Activated CD8-positive, alpha-beta memory T cell treated with anti-CD3 and anti-CD28 coated beads for 48 hours (primary cell): ENCODE measurements at regions not wholly inside any gene's neighbourhood (a gene's known extent, or its start where the extent isn't known, plus 50 kb on each side); places are given as distances from the start of the nearest gene placed in this dataset.
"Not testable (repeated sequence)": the region's sequence is repeated elsewhere in the genome, so short reads cannot be mapped to it uniquely, and the experiment has no call there.

Experiments
- DNase-seq, 3 experiments: peaks; one replicate each; pipeline ENCODE4 v3.0.0-alpha.2; 2020; ENCODE audit warnings: low read depth in 2 of 3, low spot score in 2 of 3

DNA sequence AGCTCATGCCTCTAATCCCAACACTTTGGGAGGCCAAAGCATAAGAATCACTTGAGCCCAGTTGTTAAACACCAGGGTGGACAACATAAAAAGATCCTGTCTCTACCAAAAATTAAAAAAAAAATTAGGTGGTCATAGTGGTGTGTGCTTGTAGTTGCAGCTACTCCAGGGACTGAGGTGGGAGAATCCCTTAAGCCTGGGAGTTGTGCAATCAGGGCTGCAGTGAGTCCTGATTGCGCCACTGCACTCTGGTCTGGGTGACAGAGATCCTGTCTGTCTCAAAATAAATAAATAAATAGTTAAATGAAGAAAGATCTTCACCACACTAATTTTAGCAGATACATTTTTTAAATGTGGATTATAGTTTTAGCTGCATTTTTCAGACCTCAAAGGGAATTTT, 433.2 kb downstream of the MAT2B start:
- DNase-seq, result no peak

DNA sequence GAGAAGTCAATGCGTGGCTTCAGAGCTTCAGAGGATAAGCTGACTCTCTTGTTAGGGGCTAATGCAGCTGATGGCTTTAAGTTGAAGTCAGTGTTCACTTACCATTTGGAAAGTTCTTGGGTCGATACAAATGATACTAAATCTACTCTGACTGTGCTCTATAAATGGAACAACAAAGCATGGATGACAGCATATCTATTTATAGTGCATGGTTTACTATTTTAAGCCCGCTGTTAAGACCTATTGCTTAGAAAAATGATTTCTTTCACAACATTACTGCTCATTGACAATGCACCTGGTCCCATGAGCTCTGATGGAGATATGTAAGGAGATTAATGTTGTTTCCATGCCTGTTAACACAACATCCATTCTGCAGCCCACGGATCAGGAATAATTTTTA, 435.7 kb downstream of the MAT2B start:
- DNase-seq, result no peak

DNA sequence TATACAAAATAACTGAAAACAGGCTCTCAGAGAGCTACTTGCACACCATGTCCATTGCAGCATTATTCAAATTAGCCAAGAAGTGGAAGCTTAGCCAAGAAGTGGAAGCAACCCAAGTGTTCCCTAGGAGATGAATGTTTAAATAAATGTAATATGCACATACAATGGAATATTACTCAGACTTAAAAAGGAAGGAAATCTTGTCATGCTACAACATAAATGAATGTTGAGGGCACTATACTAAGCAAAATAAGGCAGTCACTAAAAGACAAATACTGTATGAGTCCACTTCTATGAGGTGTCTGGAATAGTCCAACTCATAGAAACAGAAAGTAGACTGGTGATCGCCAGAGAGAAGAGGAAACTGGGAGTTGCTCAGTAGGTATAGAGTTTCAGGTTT, 438.1 kb downstream of the MAT2B start:
- DNase-seq, result no peak

DNA sequence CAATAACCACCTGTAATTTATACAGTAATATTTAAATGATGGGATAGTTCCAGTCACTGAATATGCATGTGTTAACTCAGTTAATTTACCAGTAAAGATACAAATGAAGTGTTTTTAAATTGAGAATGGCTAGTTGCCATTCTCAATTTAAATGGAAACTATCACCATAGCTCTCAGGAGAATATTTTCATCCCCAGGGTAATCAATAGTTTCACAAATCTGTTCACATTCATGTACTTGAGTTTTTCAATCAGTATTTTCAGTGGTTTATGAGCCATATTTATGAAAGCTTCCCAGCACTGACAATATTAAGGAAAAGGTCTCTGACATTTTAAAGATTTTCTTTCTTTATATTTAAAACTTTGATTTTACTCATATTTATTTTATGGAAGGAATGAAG, 439.3 kb downstream of the MAT2B start:
- no peak for DNase-seq

DNA sequence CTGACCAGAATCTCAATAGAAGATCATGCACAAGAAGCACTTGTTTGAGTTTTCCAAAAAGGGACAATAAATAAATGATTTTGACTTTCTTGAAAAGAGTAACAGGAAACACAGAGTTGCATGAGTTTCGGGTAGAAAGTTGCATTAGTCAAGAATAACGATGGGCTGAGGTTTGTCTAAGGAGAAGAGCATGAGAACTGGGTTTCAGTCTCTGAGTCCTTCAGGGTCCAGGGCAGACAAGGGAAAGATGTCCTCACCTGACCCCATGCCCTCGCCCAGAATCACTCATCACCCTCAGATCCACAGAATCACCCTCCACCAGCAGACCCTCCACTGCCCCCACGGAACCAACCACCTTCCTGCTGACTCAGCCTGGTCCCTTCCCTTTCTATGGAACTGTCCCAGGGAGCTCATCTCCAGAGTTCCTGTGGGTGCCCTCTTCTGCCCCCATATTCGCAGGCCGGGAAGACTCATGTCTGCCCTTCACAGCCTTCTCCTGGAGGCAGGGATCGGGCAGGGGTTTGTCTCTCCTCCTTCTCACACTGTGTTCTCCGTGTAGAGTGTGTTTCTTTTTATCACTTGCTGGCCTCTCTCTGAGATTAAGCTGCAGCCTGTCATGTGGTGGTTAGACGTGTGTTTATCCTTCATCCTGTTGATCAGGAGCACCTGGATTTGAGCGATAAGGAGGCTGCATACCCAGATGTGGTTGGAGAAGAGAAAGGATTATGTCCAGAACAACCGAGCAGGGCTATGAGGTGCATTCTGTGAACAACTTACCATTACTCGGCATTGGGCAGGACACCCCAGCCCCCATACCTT, 442.6 kb downstream of the MAT2B start:
- DNase-seq, result no peak

DNA sequence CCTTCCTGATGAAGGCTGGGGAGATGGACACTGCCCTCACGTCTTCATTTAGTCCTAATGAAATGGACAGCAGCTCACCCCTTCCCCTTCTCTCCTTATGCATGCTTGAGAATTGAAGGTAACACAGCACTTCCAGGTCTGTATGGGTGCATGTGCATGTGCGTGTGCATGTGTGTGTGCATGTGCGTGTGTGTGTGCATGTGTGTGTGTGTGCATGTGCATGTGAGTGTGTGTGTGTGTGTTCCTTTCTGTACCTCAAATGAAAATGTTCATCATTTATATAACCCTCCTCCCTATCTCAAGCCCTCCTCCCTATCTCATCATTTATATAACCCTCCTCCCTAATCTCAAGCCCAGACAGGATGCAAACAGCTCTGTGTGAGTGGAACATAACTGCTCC, 444.8 kb downstream of the MAT2B start:
- no peak for DNase-seq

DNA sequence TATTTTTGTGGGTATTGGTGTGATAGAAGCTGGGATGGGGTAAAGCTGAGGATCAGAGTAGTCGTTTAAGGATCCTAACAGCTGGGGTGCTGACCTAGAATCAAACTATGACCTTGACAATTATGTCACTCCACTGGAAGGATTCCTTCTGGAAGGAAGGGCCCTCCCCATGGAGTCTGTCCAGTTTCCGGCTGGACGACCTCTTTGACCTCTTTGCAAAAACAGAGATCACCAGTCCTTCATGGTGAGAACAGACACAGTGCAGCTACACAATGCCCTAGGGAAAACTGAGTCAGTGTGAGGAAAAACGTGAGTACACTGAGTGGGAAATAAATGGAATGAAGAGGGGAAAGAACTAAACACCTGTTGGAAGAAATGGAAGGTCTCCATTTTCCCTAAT, 445.6 kb downstream of the MAT2B start:
- no peak for DNase-seq

DNA sequence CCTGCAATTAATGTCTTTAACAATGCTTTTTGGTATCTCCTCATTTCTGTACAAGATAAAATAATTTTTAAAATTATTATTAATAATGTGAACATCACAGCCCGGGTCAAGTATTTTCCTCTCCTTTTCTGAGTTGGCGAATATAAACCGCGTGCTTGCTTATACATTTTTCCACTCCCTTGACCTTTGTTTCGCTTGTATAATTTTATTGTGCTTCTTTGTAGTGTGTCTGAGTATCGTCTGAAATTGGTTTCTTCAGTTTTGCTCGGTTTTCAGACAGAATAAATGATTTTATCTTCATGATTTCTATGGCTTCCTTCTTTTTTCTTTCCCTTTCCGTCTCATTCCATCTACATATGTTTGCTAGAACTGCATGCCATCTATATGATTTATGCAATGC, 448.5 kb downstream of the MAT2B start:
- no peak for DNase-seq

DNA sequence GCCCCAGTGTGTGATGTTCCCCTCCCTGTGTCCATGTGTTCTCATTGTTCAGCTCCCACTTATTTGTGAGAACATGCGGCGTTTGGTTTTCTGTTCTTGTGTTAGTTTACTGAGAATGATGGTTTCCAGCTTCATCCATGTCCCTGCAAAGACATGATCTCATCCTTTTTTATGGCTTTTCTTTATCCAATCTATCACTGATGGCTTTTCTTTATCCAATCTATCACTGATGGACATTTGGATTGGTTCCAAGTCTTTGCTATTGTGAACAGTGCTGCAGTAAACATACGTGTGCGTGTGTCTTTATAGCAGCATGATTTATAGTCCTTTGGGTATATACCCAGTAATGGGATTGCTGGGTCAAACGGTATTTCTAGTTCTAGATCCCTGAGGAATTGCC, 455.8 kb downstream of the MAT2B start:
- not testable (repeated sequence) for DNase-seq

DNA sequence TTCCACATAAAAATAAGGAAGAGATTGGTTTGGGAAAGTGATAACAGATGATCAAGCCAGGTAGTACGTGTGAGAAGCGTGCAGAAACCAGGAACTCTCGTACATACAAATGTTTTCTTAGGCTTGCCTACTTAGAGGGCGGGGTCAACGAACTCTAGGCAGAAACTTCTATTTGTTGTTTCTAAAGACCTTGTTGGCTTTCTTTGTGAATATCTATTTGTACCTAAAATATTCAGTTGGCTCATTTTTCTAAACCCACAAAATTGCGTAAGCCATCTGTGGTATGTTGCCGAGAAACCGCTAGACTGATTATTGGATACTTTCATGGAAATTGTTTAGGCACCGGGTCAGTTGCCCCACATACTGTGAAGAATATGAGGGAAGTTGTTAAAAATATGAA, 458.5 kb downstream of the MAT2B start:
- DNase-seq, result no peak

DNA sequence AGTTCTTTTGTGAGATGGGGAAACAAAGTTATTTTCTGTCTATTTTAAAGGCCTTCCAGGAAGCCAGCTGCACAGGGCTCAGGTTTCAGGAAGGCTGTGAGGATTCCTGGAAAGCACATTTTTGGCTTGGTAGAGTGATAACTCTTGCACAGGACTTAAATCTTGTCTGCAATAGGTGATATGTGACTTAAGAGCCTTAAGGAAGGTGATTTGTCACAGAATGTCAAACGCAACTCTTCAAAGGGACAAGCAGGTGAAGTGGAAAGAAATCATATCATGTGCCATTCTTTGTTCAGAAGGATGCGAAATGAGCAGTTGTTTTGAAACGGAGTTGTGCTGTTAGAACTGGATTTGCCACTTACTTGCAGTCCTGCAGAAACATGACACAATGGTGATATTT, 459.3 kb downstream of the MAT2B start:
- no peak for DNase-seq

DNA sequence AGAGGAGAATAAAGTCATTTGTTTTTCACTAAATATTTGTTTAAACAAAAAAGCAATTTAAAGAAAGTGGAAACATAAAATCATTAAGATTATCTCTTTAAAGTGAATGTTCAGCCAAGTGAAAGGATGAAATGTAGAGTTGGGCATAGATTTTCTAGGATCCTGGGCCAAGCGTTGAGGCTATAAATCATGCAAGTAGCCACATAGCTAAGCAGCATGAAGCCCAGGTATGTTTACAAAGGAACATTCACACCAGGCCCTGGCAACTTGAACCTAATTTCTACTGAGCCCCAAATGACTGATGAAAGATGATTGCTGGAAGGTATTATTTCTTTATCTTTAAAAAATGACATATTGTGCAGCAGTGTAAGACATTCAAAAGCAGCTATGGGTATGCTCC, 461.8 kb downstream of the MAT2B start:
- DNase-seq, result no peak

DNA sequence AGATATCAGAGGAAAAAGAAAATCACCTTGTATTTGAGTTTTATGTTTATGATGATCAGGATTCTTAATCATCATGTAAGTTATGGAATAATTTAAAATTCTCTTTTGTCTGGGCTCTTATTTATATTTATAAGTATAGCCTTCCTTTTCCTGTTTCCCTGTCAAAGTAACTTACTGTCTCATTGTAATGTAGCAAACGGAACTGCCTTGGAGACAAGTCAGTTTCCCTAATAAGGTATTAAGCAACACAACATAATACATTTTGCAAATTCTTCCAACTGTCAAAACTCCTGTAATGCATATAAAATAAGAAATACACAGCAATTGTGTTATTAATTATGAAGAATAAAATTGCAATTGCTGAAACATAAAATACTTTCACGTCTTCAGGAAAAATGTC, 463.2 kb downstream of the MAT2B start:
- DNase-seq, result no peak

DNA sequence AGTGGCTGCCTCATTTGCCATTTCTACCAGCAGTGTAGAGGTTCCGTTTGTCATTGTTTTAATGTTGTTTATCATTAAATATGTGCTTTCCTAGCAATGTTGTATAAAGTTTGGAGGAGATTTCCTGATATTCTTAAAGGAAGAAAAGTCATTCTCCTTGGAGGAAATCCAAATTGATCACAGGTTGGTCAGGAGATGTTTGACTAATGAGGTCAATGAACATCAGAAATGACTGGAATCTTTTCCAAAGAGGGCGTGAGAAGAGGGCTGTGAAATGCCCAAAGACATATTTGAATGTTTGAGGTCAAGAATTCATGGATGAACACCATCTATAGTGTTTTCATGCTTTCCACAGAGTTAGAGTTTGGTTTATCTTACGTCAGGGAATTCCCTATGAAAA, 471.3 kb downstream of the MAT2B start:
- no peak for DNase-seq

DNA sequence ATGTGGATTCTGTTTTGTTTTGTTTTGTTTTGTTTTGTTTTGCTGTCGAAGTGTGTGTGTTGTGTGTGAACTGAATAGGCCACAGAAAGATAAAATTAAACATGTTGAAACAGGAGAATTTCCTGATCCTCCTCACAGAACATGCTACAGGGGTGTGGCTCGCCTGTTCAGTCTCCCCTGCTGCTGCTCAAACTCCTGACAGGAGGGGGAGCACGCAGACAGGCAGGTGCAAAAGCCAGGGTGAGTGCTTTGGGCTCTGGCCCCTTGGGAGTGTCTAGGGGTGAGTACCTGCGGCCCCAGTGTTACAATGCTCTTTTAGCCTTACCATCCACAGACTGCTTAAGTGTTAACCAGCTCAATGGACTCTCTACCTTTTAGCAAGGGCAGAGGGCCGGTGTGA, 473.5 kb downstream of the MAT2B start:
- DNase-seq, result no peak

DNA sequence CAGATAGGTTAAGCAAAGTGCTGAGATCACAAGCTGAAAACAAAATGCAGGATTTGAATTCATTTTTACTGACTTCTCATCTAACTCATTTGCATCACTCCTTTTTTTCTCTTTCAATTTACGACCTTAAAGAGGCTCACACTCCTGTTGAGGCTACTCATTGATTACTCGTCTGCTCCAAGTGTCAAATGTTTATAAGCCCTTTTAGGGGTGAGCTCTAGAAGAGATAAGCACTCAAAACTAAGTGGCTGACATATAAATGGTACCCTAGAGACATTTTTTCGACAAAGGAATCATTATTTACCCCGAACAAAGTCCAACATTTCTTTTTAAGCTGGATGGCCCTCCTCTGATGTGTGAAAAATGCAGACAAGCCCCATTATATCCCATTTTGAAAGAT, 483.1 kb downstream of the MAT2B start:
- DNase-seq, result no peak

DNA sequence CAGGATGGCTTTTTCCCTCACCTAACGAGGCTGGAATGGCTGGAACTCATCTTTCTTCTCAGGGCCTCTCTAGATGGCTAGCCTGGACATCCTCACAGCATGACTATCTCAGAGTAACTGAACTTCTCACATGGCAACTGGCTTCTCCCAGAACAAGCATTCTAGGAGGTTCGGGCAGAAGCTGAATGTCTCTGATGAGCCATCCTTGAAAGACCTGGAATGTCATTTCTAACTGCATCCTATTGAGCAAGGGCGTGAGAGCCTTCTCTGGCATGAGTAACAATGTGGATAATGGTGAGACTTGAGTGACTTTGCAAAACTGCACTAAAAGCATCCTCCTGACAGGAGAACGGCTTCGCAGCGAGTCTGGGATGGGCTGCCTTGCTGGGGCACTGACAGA, 487.7 kb downstream of the MAT2B start:
- DNase-seq, result no peak

DNA sequence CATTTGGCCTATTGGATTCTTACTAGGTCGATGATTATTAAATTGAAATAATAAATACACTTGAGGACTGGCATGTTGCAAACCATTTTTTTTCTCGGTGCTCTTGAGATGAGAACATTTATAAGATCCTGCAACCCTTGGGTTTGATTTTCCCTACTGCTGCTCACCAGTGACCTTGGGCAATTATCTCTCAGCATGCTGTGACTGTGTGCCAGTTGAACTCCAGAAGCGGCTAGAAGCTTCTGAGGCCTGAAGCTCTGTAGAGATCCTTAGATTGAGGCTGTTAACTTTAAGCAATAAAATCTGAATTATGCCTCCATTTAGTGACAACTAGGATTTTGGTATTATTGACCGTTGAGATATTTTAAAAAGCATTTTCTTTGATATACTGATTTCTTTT, 489.8 kb downstream of the MAT2B start:
- no peak for DNase-seq

DNA sequence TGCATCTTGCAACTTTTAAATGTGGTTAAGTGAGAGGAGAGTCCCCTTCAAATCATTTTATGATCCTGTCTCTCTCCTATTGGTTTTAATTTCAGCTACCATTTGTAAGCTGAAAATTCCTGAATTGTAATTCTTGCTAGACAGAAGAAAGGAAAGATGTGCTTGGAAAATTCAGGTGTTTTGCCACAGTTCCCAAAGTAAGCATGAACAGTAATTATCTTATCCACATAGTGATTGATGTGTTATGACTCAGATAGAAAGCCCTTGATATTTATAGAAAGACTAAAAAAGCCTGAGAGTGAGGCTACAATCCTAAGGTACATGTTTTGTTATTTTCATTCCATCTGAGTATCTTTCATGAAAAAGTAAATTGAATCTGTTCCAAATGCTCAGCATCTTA, 492.5 kb downstream of the MAT2B start:
- no peak for DNase-seq

DNA sequence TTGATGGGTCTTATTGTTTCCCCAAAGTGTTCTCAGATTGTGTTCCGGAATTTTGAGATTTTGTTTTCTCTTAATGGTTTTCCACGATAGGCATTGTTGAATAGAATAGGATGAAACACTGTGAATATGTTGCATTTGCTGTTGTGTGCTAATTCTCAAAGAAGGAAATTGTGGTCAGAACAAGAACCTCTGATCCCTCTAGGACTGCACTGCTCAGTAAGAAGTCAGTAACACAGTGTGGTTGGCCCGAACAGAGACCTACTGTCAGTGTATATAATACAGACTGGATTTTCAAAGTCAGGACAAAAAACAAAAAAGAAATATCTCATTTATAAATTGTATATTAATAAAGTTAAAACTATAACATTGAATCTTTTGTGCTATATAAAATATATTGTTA, 494.8 kb downstream of the MAT2B start:
- DNase-seq, result no peak

DNA sequence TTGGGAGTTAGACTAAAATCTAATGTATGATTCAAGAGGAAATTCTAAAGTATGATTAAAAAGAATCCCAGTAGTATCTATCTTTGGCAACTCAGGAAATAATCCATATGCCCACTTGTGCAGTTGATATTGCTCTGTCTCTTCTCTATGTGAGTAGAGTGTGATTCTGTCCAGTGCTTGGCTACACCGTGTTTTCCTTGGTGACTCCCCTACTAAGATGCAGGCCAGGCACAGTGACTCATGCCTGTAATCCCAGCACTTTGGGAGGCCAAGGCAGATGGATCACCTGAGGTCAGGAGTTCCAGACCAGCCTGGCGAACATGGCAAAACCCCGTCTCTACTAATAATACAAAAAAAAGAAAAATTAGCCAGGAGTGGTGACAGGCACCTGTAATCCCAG, 495.4 kb downstream of the MAT2B start:
- no peak for DNase-seq

DNA sequence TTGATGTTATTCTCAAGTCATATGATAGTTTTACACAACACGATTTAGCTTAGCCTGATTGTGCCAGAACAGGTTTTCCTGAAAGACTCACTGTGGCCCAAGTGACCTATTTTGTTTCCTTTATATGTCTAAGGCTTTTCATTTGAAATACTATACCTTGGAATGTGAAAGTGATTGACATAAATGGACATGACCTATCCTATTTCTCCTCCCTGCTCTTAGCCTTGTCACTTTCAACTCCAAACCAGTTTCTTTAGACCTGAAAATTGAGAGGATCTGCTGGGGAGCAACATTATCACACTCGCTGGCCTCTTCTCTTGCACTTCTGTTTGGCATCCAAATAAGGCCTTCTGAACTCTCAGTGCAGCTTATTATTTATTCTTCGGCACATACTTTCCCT, 496.8 kb downstream of the MAT2B start:
- DNase-seq, result no peak

DNA sequence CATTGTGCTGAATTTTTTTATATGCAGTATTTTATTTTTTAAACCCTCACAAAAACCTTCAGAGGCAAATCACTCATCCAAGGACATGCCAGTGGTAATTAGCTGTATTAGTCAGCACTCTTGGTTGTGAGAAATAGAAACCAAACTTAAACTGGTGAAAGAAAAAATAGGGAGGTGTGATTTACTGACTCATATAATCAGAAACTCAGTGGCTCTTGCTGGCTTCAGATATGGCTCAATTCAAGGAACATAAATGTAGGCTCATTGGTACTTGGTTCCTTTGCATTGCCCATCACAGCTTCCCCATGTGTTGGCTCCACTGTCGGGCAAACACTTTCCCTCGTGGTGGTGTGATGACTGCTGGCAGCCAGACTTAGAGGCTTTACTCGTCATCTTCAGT, 497.2 kb downstream of the MAT2B start:
- DNase-seq, result no peak

DNA sequence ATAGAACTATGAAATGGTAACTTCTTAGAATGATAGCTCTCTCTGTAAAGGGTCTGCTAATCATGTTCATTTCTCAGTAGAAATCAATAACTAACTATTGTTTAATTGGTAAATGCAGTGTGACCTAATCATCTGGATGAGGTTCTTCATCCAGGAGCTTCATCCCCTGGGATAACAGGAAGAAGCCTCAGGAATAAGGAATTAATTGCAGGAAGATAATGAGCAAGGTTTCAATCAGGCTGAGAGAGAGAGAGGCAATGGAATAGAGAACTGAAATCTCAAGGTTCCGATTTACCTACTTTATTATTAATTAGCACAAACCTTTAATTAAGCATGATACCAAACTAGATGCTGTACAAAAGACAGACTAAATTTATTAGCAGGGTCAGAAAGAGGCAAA, 499.7 kb downstream of the MAT2B start:
- DNase-seq, result no peak
